Upper lobe of right lung (tissue), 1 donor: ENCODE measurements at regions not wholly inside any gene's neighbourhood (a gene's known extent, or its start where the extent isn't known, plus 50 kb on each side); places are given as distances from the start of the nearest gene placed in this dataset.

Experiments used
- ATAC-seq: fragments of 200-7000 bp; cut with Tn5 transposase; one replicate; pipeline ENCODE4 v1.9.1; 2020; ENCODE audit warnings: mild to moderate bottlenecking, moderate library complexity
- DNase-seq: peaks from one replicate; pipeline ENCODE4 v3.0.0-alpha.2; 2020
- H3K27ac ChIP-seq: fragments of 200-600 bp; one replicate; pipeline ENCODE4 v1.8.0; 2022
- H3K27me3 ChIP-seq: fragments of 200-600 bp; one replicate; pipeline ENCODE4 v1.8.0; 2022; ENCODE audit warnings: mild to moderate bottlenecking
- H3K36me3 ChIP-seq: fragments of 200-600 bp; one replicate; pipeline ENCODE4 v1.8.0; 2022
- H3K4me1 ChIP-seq: fragments of 200-600 bp; one replicate; pipeline ENCODE4 v1.8.0; 2022
- H3K4me3 ChIP-seq: fragments of 200-600 bp; one replicate; pipeline ENCODE4 v1.8.0; 2022; ENCODE audit warnings: mild to moderate bottlenecking
- H3K9me3 ChIP-seq: fragments of 200-600 bp; one replicate; pipeline ENCODE4 v1.8.0; 2022
- CTCF ChIP-seq: fragments of 200-600 bp; IDR thresholded peaks from one replicate; pipeline ENCODE4 v1.8.0; 2022; ENCODE audit warnings: antibody characterized with exemption
- intact Hi-C: fragments of 100-400 bp; cut with DNase I; formaldehyde crosslinking; loops from one replicate; pipeline ENCODE4 v1.11.0; 2022
- donor health status: DM: no; HTN: yes; CAD: no; lungs with severe emphysema.

GRCh38 chr17:79314617-79315357, 240.2 kb downstream of the ENGASE start:
- no peak for DNase-seq
- peaks cover 45% of the 10 kb centered on the region for H3K27me3 ChIP-seq
- no peaks in the 10 kb centered on the region for H3K36me3 ChIP-seq
- intact Hi-C loops, result no loop called here
- H3K4me3 ChIP-seq, result no peak overlapping the region
- no peaks in the 10 kb centered on the region for H3K4me1 ChIP-seq
- no peaks in the 10 kb centered on the region for H3K9me3 ChIP-seq
- H3K27ac ChIP-seq, result no peak overlapping the region
- no peak for ATAC-seq
- TF ChIP-seq CTCF, result no peak

GRCh38 chr17:79311373-79311772, 236.7 kb downstream of the ENGASE start:
- intact Hi-C loops, result no loop called here
- ATAC-seq (no peak), DNase-seq (no peak)
- H3K4me1 ChIP-seq, result peaks cover 4% of the 10 kb centered on the region
- no peaks in the 10 kb centered on the region for H3K36me3 ChIP-seq
- no peaks in the 10 kb centered on the region for H3K9me3 ChIP-seq
- no peak overlapping the region for H3K27ac ChIP-seq
- no peak for TF ChIP-seq CTCF
- peaks cover 38% of the 10 kb centered on the region for H3K27me3 ChIP-seq
- no peak overlapping the region for H3K4me3 ChIP-seq

GRCh38 chr17:79306424-79307318, 232.0 kb downstream of the ENGASE start:
- no peak for TF ChIP-seq CTCF
- Histone ChIP-seq H3K36me3 (no peaks in the 10 kb centered on the region), H3K27me3 (peaks cover 16% of the 10 kb centered on the region), H3K4me3 (no peak overlapping the region), H3K9me3 (no peaks in the 10 kb centered on the region), H3K27ac (no peak overlapping the region), H3K4me1 (peaks cover 11% of the 10 kb centered on the region)
- DNase-seq (peak; percentile 74), ATAC-seq (peak; percentile 68)
- intact Hi-C loops, result no loop called here

GRCh38 chr17:79305768-79306423, 231.3 kb downstream of the ENGASE start:
- Histone ChIP-seq H3K9me3 (no peaks in the 10 kb centered on the region), H3K4me3 (no peak overlapping the region), H3K27ac (no peak overlapping the region), H3K27me3 (peaks cover 16% of the 10 kb centered on the region), H3K36me3 (no peaks in the 10 kb centered on the region), H3K4me1 (peaks cover 11% of the 10 kb centered on the region)
- ATAC-seq (peak; percentile 53), DNase-seq (no peak)
- TF ChIP-seq CTCF, result no peak
- intact Hi-C loops, result no loop called here

- H3K9me3 ChIP-seq, result no peaks in the 10 kb centered on the region
- no peak overlapping the region for H3K4me3 ChIP-seq
- no peak for TF ChIP-seq CTCF
- DNase-seq (no peak), ATAC-seq (no peak)
- intact Hi-C loops, result no loop called here
- no peak overlapping the region for H3K27ac ChIP-seq
- H3K4me1 ChIP-seq, result peaks cover 11% of the 10 kb centered on the region
- peaks cover 14% of the 10 kb centered on the region for H3K27me3 ChIP-seq
- H3K36me3 ChIP-seq, result no peaks in the 10 kb centered on the region
Measured at GRCh38 chr17:79305376-79305767, 230.7 kb downstream of the ENGASE start.
